NCI-H1105 (cell line): ENCODE measurements at regions not wholly inside any gene's neighbourhood (a gene's known extent, or its start where the extent isn't known, plus 50 kb on each side); places are given as distances from the start of the nearest gene placed in this dataset.
"Not testable (repeated sequence)": the region's sequence is repeated elsewhere in the genome, so short reads cannot be mapped to it uniquely, and the experiment has no call there.

ENCODE experiments used
- DNase-seq: peaks from one replicate; lab custom pipeline; 2025; lab: John Stamatoyannopoulos, UW

DNA sequence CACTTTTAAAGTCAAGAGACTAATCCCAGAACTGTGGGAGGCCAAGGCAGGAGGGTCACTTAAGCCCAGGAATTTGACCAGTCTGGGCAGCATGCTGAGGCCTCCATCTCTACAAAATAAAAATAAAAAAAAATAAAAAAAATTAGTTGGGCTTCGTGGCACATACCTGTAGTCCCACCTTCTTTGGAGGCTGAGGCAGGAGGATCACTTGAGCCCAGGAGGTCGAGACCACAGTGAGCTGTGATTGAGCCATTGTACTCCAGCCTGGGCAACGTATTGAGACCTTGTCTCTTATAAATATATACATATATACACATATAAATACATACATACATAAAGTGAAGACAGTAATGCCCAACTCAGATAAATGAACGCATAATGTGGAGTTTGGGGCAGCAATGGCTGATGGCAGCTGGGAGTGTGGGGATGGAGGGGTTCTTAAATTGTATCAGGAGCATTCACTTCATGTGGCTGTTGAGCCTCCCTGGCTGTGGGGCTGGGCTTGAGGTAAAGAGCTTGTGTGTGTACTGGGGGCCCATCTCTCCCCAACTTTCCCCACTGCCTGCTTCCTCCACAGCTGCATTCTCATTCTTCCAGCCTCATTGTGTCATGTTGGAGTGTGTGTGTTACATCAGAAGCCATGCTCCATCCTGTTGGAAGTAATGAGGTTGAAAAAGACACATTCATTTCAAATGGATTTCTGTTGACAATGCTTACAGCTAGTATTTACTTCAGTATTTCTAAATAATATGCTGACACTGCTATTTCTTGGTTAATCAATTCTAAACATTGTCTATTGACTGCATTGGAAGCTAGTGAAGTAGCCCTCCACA is 96.5 kb upstream of the HS6ST1 start:
- DNase-seq, result no peak

DNA sequence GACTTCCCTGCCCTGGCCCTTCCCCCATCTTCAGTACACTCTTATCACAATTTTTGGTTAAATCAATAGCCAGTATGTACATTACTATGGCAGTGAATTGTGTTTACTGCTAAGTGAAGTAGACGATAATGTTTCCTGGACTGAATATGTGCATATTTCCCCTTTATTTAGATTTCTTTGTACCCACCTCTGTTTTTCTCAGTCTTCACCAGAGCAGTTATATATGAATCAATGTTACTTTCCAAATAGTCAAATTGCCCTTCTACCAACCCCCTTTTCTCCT is 97.1 kb upstream of the HS6ST1 start:
- no peak for DNase-seq

DNA sequence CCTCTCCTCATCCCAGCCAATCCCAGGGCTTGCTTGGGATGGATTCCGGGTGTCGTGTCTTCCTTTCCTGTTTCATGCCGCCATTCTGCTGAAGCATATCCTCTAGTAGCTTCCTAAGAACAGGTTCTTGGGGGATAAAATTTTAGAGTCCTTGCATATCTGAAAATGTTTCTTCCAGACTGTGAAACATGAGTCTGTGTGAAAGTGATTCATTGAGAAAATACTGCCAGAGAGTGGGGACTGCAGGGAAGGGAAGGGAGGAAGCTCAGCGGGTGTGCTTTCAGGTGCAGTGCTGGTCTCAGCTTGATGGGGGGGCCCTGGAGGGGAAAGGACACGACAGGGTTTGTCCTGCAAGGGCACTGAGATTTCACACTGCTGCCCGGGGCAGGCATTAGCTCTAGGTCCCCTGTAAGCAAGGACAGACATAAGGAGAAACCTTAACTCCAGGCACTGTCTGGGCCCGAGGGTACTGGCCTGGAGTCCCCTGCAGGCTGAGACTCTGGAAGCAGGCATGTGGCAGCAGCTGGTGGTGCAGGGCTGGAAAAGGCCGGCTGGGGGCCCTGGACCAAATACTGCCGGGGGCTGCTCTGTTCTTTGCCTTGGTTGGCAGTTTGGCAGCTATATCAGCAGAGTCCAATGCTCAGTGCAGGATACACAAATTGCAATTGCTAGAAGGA is 97.6 kb upstream of the HS6ST1 start:
- no peak for DNase-seq

DNA sequence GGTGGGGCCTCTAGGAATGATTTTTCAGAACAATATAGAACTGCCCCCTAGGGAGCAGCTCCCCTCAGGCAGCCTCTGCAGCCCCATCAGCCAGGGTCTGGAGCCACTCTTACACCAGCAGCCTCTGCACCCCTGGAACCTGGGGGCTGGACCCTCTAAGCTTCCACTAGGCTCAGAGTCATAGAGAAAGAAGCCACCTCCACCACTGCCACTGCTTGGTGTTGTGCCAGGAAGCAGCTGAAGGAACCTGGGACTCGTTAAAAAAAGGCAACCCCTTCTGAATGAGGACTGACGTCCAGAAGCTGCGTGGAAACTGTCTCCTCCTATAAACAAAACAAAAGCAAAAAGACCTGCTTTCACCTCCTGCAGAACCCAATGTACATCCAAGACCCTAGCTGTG is 98.1 kb upstream of the HS6ST1 start:
- DNase-seq, result no peak

DNA sequence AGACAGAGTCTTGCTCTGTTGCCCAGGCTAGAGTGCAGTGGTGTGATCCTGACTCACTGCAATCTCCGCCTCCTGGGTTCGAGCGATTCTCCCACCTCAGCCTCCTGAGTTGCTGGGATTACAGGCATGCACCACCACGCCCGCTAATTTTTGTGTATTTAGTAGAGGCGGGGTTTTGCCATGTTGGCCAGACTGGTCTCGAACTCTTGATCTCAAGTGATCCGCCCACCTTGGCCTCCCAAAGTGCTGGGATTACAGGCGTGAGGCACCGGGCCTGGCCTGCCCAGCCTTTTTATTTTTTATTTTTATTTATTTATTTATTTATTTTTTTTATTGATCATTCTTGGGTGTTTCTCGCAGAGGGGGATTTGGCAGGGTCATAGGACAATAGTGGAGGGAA is 98.6 kb upstream of the HS6ST1 start:
- DNase-seq, result not testable (repeated sequence)

DNA sequence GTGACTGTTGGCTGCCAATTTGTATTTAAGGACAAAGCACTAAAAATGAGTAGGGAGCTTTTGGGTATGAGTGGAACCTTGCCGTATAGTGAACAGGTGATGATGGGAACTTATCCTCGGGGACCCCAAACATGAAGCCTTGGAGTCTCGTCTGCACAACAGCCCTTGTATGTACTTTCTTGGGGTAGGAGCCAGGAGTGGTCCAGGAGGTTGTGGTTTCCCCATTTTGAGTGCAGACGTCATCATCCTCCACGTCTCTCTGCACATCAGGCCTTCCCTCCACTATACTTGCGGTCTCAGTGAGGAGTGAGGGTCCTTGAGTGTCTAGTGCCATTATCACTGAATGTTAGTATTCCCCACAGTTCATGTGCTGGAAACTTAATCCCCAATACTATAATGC is 101.5 kb upstream of the HS6ST1 start:
- no peak for DNase-seq

DNA sequence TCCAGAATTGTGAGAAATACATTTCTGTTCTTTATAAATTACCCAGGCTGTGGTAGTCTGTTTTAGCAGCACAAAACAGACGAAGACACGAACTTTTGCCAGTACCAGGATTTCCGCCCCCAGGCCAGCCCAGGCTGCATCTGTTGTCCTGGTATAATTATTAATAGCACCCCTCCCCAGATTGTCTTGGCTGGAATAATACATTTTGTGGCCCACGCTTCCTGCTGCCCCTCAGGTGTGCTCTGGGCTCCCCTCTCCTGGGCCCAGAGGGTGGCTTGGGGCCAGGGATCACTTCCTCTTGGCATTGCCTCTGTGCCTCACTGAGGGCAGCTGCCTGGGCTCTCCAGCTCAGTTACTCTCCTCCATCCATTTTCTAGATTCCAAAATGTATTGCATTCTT is 102.1 kb upstream of the HS6ST1 start:
- DNase-seq, result no peak

DNA sequence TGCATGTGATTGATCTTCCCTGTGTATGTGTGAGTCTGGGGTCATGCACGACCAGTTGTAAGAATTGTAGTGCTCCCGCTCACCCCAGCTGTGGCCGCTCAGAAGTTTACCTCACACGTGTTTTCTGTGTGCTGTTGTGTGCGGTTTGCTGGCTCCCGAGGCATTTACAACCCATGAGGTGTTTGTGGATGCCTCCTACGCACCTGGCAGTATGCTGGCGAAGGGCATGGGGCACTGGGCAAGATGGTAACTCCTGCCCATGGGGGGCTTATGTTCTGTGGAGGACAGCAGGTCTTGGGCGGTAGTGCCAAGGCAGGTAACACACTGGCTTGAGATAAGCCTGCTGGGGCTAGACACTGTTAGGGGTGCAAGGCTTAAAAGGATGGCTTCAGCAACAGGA is 102.6 kb upstream of the HS6ST1 start:
- no peak for DNase-seq

DNA sequence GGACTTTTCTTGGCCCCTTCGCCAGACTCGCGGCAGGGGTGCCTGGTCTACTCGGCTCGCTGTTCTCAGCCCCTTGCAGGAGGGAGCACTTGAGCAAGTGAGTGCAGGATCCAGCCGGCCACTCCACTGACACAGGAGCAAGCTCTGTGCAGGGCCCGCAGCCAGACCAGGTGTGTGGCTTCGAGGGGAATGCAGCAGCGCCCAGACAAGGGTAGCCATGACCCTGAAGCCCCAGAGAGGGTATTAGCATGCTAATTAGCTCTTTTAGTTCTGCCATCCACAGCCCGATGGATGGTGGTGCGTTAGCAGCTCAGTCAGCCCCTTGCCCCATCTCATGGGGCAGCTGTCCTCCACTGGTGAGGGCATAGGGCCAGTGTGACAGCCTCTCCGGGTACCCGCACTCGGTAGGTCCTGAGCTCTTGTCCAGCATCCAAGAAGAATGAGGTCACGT is 103.2 kb upstream of the HS6ST1 start:
- no peak for DNase-seq

DNA sequence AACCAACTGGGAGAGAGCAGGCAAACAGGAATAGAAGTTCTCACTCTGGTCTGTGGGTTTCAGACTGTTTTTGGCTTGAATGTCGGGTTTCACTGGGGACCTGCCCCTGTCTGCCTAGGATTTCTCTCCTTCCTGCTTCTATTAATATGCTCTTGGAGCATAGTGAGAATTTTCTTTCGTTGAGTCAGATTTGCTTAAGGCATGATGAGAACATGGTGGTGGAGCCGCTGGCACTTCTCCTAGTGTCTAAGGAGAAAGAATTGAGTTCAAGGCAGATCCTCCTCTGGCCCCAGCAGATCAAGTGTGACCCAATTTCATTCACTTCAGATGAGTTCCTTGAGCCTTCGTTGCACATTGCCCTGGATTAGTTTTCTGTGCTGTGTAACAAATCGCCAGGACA is 103.9 kb upstream of the HS6ST1 start:
- DNase-seq, result no peak

DNA sequence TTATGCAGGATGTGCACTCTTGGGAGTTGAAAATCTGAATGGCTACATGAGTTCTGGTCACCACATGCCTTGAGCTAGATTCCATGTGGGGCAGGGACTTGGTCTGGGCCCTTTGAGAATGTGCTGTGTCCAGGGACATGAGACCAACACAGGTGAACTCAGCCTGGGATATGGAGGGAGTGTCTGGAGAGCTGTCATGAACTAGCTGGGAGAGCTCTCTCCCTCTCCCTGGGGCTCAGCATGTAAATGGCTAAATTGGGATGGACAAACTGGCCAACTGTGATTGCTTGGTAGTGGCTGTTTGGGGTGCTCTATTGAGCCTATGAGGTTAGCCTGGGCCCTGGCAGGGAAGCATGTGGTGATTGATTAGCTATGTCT is 105.1 kb upstream of the HS6ST1 start:
- no peak for DNase-seq

DNA sequence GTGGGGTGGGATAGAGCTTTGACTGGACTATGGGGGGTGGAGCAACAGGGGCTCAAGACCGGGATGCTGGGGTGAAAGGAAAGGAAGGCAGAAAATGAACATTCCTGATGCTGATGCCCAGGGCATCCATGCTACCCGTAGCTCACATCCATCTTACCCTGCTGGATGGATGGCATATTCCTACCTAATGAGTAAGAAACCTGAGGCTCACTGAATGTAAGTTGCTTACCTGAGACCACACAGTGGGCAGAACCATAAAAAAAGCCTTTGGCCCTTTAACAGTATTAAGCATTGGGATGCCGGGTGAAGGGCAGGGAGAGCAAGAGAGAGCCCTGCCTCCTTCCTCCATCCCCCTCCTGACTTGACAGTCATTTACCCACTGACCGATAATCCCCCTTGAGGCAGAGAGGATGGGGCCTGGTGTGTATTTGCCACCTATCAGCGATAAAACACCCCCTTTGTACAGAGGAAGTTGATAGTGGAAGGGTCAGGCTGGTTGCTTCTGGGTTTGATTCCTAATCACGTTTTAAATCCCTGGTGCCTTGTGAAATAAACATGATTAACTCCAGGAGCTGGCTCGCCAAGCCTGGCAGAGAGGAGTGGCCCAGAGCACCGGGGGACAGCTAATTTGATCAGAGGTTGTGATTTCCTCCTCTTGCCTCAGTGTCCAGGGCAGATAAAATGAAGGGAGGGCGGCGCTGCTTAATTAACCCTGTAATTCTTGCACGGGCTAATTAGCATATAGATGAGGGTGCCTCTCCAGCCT is 105.9 kb upstream of the HS6ST1 start:
- DNase-seq, result no peak

DNA sequence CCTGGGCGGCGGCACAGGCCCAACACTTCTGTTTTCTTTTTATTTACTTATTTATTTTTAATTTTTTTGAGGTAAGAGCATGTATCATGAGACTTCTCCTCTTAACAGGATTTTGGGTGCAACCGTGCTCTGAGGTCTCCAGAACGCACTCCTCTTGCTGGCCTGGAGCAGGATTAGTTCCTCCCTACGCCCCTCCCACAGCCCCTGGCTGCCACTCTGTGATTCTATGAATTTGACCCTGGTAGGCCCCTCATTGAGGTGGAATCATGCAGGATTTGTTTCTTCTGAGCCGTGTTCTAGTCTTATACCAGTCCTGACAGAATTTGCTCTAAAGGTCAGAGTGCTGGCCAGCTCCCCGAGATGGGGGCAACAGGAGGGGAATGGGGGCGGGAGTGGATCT is 106.5 kb upstream of the HS6ST1 start:
- no peak for DNase-seq

DNA sequence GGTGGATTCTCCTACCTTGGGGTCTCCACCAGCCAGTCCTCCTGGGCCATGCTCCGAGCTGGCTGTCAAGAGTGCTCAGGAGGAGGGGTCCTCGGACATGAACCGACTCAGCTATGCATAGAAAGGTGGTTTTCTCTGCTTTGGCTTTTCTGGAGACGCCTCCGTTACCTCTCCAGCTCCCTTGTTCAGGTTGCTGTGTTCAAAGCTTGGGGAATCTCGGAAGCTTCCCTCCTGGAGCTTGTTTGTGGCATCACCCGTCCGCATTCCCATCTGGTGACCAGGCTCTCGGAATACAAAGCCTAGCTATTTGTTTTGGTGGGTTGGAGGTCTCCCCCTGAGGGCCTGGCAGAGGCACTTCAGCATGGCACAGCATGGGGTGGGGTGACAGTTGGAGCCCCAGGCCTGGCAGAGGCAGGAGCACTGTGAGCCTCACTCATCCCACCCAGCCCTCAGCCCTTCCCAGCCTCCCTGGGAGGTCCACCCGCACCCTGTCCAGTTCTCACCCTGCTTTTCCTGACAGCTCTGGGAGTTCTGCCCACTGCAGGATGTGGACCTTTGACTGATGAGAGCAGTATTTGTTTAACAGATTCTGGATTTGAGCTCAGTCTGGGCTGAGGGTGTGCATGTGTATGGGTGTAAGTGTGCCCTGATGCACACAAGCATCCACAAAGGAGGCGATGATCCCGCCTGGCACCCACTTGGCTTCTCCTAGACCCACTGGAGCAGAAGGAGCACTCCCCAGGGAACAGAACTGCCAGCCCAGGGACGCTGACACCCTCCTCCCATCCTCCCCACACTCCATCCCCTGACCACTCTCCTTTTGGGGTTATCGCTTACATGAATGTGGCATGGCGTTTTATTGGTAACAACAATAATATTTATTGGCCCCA is 107.3 kb upstream of the HS6ST1 start:
- no peak for DNase-seq

DNA sequence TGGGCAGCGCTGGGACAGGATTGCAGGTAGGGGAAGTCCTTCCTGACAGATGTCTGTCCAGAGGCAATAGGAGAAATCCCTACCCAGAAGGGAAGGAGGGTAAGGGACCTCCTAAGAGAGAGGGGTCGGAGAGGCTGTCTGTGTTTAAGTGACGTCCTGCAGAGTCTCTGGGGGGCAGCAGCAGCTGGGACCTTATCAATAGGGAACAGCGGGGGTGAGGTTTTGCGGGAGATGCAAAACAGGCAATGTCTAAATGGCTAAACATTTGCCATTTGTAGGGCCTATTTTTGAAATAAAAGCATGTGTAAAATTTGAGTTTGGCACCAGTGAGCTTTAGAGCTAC is 108.7 kb upstream of the HS6ST1 start:
- DNase-seq, result no peak

DNA sequence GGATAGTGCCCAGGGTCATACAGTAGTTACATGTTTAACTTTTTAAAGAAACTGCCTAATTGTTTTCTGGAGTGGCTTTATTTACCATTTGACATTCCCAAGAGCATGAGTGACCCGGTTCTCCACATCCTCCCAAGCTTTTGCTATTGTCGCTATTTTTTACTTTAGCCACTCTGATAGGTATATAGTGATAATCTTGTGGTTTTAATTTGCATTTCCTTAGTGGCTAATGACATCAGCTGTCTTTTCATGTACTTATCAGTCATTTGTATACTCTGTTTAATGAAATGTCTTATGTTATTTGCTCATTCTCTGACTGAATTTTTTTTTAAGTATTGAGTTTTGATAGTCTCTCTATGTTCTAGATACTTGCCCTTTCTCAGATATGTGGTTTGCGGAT is 109.7 kb upstream of the HS6ST1 start:
- DNase-seq, result no peak

DNA sequence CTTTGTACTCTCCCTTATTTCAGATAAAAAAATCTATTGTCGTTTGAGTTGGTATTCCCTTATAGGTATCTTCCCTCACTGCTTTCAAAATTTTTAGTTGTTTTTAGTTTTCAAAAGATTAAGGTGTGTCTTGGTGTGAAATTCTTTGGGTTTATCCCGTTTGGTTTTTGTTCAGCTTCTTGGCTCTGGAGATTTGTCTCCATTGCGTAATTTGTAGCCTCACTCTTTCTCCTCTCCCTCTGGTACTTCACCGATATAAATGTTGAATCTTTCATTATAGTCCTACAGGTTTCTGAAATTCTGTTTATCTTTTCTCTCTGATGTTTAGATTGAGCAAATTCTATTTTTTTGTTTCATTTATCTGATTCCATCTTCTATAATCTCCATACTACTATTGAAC is 113.8 kb upstream of the HS6ST1 start:
- DNase-seq, result no peak

DNA sequence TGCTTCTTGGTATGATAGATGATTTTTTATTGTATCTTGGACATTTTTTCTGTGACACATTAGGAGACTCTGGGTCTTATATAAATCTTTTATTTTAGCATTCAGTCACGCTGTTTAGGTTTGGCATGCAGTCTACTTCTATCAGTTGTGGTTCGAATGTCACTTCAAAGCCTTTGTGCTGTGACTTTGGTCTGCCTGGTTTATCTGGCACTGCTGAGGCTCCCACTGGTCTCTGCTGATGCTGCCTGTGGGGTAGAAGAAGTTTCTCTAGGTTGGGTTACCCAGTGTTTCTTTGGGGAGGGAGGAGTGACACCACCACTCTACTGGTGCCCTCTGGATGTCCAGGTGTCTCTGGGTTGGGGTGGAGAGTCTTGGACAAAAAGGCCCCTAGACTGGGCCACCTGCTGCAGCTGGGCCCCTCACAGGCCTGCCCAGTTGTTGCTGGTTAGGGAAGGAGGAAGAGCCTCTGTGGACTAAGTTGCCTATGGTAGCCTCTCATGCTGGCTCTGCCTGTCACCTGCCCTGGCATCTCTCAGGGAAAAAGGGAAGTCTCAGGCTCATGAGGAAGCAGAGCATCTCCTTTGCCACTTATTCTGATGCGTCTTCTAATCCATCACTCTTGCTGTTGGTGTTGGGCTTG is 115.4 kb upstream of the HS6ST1 start:
- no peak for DNase-seq

DNA sequence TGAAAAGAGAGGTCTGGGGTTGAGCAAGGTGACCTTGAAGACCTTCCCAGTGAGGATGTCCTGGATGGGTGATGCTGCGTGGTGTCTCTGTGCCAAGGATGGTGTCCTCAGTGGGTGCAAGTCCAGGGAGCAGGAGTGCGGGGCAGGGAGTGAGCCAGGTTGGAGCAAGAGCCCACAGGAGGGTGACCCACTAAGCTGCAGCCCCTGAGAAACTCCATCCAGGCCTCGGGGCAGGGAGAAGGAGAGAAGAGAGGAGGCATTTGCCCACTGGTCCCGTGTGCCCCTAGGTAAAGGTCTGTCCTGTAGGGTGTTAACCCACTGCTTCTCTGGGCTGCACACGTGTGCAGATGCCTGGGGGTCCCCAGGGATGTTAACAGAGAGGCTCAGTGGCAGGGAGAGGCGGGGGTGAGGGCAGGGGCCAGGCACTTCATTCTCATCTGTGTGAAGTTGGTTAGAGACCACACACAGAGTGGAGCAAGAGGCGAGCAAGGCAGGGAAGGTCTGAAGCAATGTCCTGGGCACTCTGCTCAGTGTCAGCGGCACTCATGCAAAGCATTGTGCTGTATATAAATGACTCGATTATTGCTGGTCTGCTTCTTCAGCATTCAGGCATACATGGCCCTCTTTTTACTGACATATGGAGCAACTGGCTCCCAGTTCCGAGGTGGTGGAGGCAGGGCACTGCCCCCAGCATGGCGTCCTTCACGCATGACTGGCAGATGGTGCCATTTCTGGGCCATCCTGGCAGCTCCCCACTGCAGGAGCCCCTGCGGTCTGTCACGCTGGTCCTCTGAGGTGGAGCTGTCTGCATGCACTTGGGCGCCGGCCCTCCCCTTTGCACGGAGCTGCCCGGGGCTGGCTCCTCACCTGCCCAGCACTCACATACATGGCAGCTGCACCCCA is 117.2 kb upstream of the HS6ST1 start:
- DNase-seq, result no peak

DNA sequence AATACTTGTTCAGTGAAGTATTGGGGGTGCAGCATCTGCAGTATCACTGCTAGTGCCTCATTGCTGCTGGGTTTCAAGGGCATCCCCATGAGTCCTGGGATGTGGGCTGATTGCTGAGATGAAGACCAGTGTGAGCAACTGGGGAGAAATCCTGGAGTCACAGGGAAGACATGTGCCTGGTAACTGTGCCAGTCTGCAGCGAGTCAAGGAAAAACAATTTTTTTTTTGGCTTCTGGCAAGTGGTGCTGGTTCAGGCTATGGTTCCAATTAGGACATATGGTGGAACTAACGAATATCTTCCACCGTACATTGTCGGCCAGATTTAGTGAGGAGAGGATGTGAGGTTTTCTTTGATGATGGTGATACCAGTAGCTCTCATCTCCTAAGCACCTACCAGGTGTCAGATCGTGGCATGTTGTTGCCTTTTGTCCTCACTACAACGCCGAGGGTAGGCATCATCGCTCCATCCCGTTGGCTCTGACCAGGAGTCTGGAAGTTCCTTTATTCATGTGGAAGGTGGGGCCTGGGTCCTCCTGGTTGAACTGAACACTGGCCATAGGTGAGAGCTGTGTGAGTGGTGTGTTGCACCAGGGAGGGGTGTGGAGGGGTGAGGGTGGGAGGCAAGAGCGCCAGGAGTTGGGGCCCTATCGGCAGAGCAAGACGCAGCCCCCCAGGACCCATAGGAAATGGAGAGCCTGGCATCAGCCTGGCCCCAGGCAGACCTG is 118.0 kb upstream of the HS6ST1 start:
- DNase-seq, result no peak
